Caki2 (cell line): ENCODE measurements at regions not wholly inside any gene's neighbourhood (a gene's known extent, or its start where the extent isn't known, plus 50 kb on each side); places are given as distances from the start of the nearest gene placed in this dataset.

Experiments used
- DNase-seq: peaks from one replicate; pipeline ENCODE4 v3.0.0-alpha.2; 2015; ENCODE audit warnings: low read depth
- in situ Hi-C: cut with HindIII; loops from 2 replicates; pipeline ENCODE4 v1.10.0; 2016; ENCODE audit warnings: low sequenced_read_pairs, low pct_unique_long_range_greater_than_20kb, mixed read lengths

- DNase-seq, result no peak
- in situ Hi-C loops, result no loop called here
These were observed 105.6 kb upstream of the SERP2 start for GRCh38 chr13:44267980-44268379.

GRCh38 chr13:44268980-44269379 is 104.6 kb upstream of the SERP2 start:
- DNase-seq, result no peak
- in situ Hi-C loops, result no loop called here

GRCh38 chr13:44270150-44270549 is 103.5 kb upstream of the SERP2 start:
- in situ Hi-C loops, result no loop called here
- DNase-seq, result no peak

- DNase-seq, result no peak
- in situ Hi-C loops, result no loop called here
These were observed 102.6 kb upstream of the SERP2 start for GRCh38 chr13:44271031-44271455.

DNA sequence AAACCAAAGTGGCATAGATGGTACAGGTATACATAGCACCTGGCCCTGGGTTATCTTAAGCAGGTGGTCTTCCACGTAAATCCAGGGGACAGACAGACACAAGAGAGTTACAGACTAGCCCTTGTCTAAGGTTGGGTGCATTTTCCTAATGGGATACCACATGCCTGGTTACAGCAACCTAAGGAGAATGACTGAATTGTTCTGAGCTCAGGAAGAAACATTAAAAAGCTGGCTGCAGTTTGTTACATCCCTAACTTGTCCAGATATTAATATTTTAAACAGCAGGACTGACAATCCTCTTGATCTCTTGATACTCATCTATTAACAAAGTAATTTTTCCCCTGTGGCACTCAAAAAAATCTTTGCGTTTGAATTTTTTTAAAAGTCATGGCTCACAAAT is 102.2 kb upstream of the SERP2 start:
- in situ Hi-C loops, result no loop called here
- DNase-seq, result no peak

DNA sequence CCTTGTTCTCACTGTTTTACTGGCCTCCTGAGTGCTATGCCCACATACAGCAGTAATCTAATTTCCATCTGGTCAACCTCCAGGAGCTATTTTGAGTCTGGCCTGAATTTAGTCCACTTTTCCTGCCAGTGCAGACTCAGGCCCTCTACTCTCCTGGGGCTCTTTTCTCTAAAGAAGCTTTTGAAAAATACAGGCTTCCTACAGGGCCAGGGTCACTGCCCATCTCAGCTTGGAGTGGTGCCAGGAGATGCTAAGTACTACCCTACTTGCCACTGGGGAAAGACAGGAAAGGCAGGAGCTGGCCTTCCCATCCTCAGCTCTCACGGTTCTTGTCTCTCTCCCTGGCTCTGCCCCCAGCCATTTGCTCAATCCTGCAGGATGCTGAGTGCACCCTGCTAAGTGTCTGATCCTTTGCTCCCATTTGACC is 101.7 kb upstream of the SERP2 start:
- DNase-seq, result no peak
- in situ Hi-C loops, result no loop called here

GRCh38 chr13:44272692-44273091 is 100.9 kb upstream of the SERP2 start:
- in situ Hi-C loops, result no loop called here
- no peak for DNase-seq

DNA sequence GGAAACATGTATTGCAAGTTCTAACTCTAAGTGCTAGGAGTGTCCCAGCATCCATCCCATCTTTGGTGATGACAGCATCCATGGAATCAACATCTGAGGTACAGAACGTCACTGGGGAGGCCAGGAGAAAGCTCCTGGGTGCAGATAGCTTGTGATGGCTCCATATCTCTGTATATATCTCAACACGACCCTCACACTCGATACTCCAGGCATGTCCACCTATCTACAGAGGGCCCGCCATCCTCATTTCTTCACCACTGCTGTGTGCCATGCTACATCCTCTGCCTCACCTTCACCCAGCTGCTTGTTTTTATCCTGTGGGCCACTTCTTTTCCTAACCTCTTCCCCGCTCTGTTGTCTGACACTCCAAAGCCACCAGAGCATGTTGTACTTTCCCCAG is 100.4 kb upstream of the SERP2 start:
- in situ Hi-C loops, result no loop called here
- DNase-seq, result no peak

DNA sequence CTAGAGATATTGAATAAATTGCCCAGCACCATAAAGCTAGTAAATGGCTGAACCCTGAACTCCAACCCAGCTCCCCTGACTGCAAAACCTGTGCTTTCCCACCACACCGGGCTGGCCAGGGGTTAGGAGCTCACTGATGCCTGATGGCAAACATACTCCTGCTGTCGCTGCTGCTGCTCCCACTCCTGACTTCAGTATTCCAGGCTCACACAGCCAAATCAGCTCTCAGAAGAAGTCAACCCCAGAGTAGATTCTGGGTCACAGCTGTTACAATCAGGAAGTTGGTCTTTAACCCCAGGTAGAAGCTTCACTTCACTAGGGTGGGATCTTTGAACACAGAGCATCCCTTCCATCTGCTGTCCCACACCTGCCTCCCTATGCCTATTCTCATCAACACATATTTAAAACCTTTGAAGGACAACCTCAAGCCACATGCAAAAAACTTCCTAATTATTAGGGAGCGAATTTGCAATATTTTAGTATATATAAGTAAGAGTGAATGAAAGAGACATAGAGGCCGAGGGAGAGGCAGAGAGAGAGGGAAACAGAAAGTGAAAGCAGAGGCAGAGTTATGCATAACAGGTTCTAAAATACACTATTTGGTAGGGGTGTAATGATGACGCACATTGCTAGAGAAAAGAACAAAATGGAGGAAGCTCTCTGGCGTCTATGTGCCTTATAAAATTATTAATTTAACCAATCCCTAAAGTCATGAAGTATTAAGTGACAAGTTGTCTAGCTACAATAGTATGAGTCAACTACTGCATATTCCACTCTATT is 99.4 kb upstream of the SERP2 start:
- no peak for DNase-seq

GRCh38 chr13:44274771-44275205 is 98.8 kb upstream of the SERP2 start:
- in situ Hi-C loops, result no loop called here
- no peak for DNase-seq

More for the DNA sequence above, 99.4 kb upstream of the SERP2 start:
- in situ Hi-C loops, result no loop called here

GRCh38 chr13:44275381-44275780 is 98.2 kb upstream of the SERP2 start:
- DNase-seq, result no peak
- in situ Hi-C loops, result no loop called here

DNA sequence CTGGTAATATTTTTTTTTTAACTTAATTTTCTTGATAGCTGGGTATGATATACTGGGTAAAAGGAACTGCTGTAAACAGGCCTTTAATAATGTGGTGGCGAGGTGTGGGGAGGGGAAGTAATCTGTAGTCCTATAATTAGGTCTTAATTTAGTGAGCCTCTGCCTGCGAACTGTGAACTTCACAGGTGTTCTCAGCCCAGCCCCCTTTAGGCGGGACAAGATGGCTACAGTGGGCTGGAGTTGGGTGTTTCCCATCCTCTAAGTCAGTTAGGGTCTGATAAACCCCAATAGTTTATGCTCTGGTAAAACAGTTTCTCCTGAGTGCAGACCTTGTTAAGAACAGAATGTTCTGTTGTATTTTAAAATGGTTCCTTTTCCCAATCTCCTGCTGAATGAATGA is 97.6 kb upstream of the SERP2 start:
- in situ Hi-C loops, result no loop called here
- DNase-seq, result no peak

GRCh38 chr13:44277459-44277858 is 96.2 kb upstream of the SERP2 start:
- in situ Hi-C loops, result no loop called here
- DNase-seq, result no peak

DNA sequence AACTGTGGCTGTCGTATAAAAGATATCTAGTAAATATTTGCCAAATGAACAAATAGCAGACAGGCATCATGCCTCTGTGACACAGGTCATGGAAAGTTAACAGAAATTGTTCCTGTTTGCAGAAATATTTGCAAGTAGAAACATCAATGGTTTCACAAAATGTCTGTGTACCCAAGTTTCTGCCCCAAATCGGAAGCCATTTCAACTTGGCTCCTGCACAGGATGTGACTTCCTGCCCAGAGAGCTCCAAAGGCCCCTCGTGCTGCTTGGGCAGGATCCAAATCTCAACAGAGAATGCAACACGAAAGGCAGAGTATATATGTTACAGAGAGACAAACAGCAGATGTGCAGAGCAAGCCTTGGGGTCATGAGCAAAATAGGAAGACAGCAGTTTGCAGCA is 95.5 kb upstream of the SERP2 start:
- no peak for DNase-seq
- in situ Hi-C loops, result no loop called here

GRCh38 chr13:44280456-44280855 is 93.2 kb upstream of the SERP2 start:
- DNase-seq, result peak; percentile 79
- in situ Hi-C loops, result no loop called here

DNA sequence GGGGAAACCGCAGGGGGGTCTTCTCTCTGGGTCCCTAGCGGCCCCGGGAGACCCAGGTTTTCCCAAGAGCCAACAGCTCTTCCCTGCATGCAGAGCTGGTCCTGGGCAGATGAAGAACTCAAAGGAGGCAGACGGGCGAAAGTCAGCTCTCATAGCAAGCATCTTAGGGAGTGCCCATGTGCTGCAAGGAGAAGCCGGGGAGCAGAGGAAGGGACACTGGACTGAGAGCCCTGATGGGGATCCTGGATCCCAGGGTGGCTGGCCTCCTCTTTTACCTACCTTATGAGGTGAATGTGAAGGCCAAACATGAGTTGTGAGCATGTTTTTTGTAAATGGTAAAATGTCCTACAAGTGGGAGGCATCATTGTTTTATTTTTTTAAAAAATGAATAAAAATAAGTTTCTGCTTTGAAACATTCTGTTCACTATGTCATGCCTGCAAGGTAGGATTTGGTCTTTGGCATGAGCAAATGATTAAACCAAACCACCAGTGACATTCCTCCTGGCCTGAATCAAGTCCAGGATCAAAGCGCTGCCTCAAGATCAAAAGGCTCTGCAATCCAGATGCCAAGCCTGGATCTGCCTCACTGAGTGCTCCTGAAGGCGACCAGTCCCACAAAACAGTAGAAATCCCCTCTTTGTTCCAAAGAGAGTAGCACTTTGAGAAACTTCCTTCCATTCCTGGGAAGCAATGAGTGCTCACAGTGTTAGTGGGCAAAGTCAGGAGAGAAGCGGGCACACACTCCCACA is 92.2 kb upstream of the SERP2 start:
- in situ Hi-C loops, result no loop called here
- peak; percentile 72 for DNase-seq

GRCh38 chr13:44283600-44283999 is 90.0 kb upstream of the SERP2 start:
- in situ Hi-C loops, result no loop called here
- peak; percentile 35 for DNase-seq

DNA sequence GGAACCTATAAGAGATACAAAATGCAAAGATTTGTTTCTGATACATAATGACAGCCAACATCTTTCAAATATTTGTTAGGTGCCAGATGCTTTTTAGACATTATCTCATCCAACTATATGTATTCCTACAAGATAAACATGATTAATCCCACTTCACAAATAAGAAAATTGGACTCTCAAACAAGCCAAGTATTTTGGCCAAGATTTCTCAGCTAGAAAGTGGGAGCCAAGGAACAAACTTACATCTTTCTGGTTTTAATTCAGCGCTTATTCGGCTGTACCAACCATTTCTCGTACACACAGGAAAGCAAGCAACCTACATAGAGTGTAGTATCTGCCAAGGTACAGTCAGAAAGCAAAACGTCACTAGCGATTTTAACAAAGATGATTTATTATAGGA is 85.7 kb upstream of the SERP2 start:
- no peak for DNase-seq
- in situ Hi-C loops, result no loop called here

DNA sequence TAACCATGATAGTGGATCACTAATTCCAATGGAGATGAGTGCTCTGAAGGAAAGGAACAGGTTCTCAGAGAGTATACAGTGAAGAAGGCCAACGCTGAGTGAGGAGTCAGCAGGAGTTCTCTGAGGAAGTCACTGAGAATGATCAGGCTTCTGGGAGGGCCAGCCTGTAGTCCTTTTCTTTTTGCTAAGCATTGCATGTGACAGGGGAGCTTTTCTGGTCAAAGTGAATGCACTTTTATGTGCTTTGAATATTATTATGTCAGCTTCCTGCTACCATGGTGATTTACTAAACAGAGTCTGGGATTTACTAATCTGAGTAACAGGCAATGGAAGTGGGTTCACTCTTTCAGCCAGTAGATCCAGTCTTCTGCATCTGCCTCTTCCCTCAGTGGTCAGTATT is 81.1 kb upstream of the SERP2 start:
- DNase-seq, result no peak
- in situ Hi-C loops, result no loop called here

DNA sequence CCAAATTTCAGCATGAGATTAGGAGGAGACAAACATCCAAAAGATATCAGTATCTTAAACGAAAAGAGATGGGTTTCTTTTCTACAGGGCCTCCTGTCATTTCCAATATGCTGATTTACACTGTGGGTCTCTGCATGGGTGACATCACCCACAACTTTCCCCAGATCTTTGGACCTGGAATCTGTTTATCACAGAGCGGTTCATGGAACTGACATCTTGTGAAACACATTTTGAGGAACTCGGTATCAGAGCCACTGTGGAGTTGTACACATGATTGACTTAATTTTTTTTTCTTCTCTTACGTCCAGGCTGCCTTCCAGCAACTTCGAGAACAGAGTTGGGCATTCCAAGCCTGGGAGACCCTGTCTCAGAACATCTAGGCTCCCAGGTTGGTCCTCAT is 80.2 kb upstream of the SERP2 start:
- no peak for DNase-seq
- in situ Hi-C loops, result no loop called here
